B cell (primary cell): ENCODE measurements at regions not wholly inside any gene's neighbourhood (a gene's known extent, or its start where the extent isn't known, plus 50 kb on each side); places are given as distances from the start of the nearest gene placed in this dataset.

Source experiments
- ATAC-seq: fragments of 200-7000 bp; cut with Tn5 transposase; one replicate; pipeline ENCODE4 v1.10.0; 2021; ENCODE audit warnings: low read depth, mild to moderate bottlenecking, moderate number of reproducible peaks, moderate library complexity
- CTCF ChIA-PET: fragments of 350-600 bp; sonication (Branson Sonifier 250); formaldehyde crosslinking; loops from one replicate; lab custom pipeline; 2021; ENCODE audit warnings: antibody characterized with exemption, inconsistent platforms; lab: Charles Lee
- POLR2A ChIA-PET: fragments of 350-600 bp; sonication (Branson Sonifier 250); formaldehyde crosslinking; loops from one replicate; lab custom pipeline; 2021; ENCODE audit warnings: antibody characterized with exemption; lab: Charles Lee
- DNase-seq: peaks from one replicate; pipeline ENCODE4 v3.0.0; 2013
- H2AFZ ChIP-seq: 2 replicates; pipeline ENCODE4 v1.6.1; 2012; ENCODE audit warnings: mild to moderate bottlenecking, low read depth, low read length; ENCODE audit not compliant: insufficient read depth, poor library complexity, severe bottlenecking
- H3K27ac ChIP-seq, 2 donors: 1 replicate in 1 of 2; 2 replicates in 1 of 2; pipeline ENCODE4 v1.5.1; 2012 to 2013; ENCODE audit warnings: low read length in 2 of 2, mild to moderate bottlenecking in 2 of 2, moderate library complexity in 1 of 2
- H3K27me3 ChIP-seq, 4 experiments: fragments of 200-600 bp in 1 of 4; sonication (generic) in 1 of 4; replicated peaks in 1 of 4; 1 replicate in 2 of 4; 2 replicates in 2 of 4; pipeline versions ENCODE4 v1.6.1 to v1.7.0; 2013 to 2016; ENCODE audit warnings: low read length in 3 of 4, mild to moderate bottlenecking in 2 of 4, mixed read lengths in 1 of 4, moderate library complexity in 1 of 4; ENCODE audit not compliant: insufficient read depth in 4 of 4, control insufficient read depth in 3 of 4; ENCODE audit errors: control extremely low read depth in 1 of 4
- H3K36me3 ChIP-seq, 2 experiments: replicated peaks in 1 of 2; 1 replicate in 1 of 2; 2 replicates in 1 of 2; pipeline versions ENCODE4 v1.6.1 to v1.7.1; 2013; ENCODE audit warnings: low read length in 1 of 2; ENCODE audit not compliant: insufficient read depth in 2 of 2, control insufficient read depth in 1 of 2; ENCODE audit errors: control extremely low read depth in 1 of 2, extremely low read depth in 1 of 2
- H3K4me1 ChIP-seq, 2 donors: fragments of 200-600 bp in 1 of 2; sonication (generic) in 1 of 2; 1 replicate in 1 of 2; 2 replicates in 1 of 2; pipeline versions ENCODE4 v1.5.1 to v1.6.1; 2013 to 2017; ENCODE audit warnings: low read length in 2 of 2; ENCODE audit not compliant: control insufficient read depth in 2 of 2, insufficient read depth in 2 of 2
- H3K4me2 ChIP-seq: replicated peaks from 2 replicates; pipeline ENCODE3; 2012; ENCODE audit warnings: mild to moderate bottlenecking, low read depth, low read length; ENCODE audit not compliant: poor library complexity, severe bottlenecking
- H3K4me3 ChIP-seq, 5 experiments: fragments of 200-600 bp in 1 of 5; sonication (generic) in 1 of 5; 1 replicate in 3 of 5; 2 replicates in 2 of 5; pipeline versions ENCODE4 v1.5.1 to v1.7.0; 2011 to 2016; ENCODE audit warnings: low read length in 4 of 5, mild to moderate bottlenecking in 4 of 5, low read depth in 2 of 5, control low read depth in 1 of 5, moderate library complexity in 1 of 5; ENCODE audit not compliant: insufficient read depth in 1 of 5; ENCODE audit errors: control extremely low read depth in 1 of 5, extremely low read depth in 1 of 5
- H3K79me2 ChIP-seq: fragments of 200-600 bp; sonication (generic); one replicate; pipeline ENCODE4 v1.6.0; 2016; ENCODE audit warnings: low read length; ENCODE audit not compliant: control insufficient read depth, insufficient read depth
- H3K9ac ChIP-seq: fragments of 200-600 bp; sonication (generic); 2 replicates; pipeline ENCODE4 v1.6.1; 2017; ENCODE audit warnings: mild to moderate bottlenecking, low read length, moderate library complexity
- H3K9me3 ChIP-seq, 3 donors: one replicate each; pipeline versions ENCODE4 v1.6.1 to v1.7.1; 2013; ENCODE audit warnings: low read length in 2 of 3; ENCODE audit not compliant: control insufficient read depth in 2 of 3, insufficient read depth in 1 of 3; ENCODE audit errors: control extremely low read depth in 1 of 3
- H4K20me1 ChIP-seq: 2 replicates; pipeline ENCODE4 v1.6.0; 2012; ENCODE audit warnings: mild to moderate bottlenecking, low read length; ENCODE audit not compliant: insufficient read depth, control insufficient read depth, poor library complexity, severe bottlenecking
- H3K27ac Mint-ChIP-seq: one replicate; pipeline ENCODE4 v1.8.0; 2021; ENCODE audit warnings: mixed read lengths
- H3K27me3 Mint-ChIP-seq: one replicate; pipeline ENCODE4 v1.8.0; 2021; ENCODE audit warnings: mixed read lengths
- H3K4me1 Mint-ChIP-seq: one replicate; pipeline ENCODE4 v1.8.0; 2021; ENCODE audit warnings: mixed read lengths
- H3K4me3 Mint-ChIP-seq: one replicate; pipeline ENCODE4 v1.8.0; 2021; ENCODE audit warnings: mixed read lengths
- H3K9me3 Mint-ChIP-seq: one replicate; pipeline ENCODE4 v1.8.0; 2022; ENCODE audit warnings: mixed read lengths; ENCODE audit not compliant: insufficient read depth
- CTCF ChIP-seq: fragments of 200-600 bp; IDR thresholded peaks from one replicate; pipeline ENCODE4 v1.8.0; 2022; ENCODE audit warnings: antibody characterized with exemption, mild to moderate bottlenecking
- EZH2 ChIP-seq: IDR thresholded peaks from 2 replicates; pipeline ENCODE4 v1.6.1; 2012; ENCODE audit warnings: borderline replicate concordance, low read depth, mild to moderate bottlenecking, moderate library complexity, low read length; ENCODE audit not compliant: insufficient read depth, poor library complexity, severe bottlenecking
- WGBS: methylation state at CpG from one replicate; pipeline ENCODE4 v1.1.5; 2013; ENCODE audit warnings: missing lambda C conversion rate; ENCODE audit not compliant: insufficient coverage; 5-methylcytosine and 5-hydroxymethylcytosine counted together
- intact Hi-C: fragments of 100-400 bp; cut with micrococcal nuclease; formaldehyde crosslinking; loops from one replicate; pipeline ENCODE4 v1.10.0; 2022

- H3K79me2 ChIP-seq: no peaks in the 10 kb centered on the region
- no peak overlapping the region for H3K4me3 ChIP-seq
- POLR2A ChIA-PET: no interaction called here
- TF ChIP-seq CTCF (no peak), EZH2 (no peak)
- H3K9me3 Mint-ChIP-seq: no peaks in the 10 kb centered on the region
- H3K4me2 ChIP-seq: no peak overlapping the region
- WGBS: 53% methylated on average over 3 of the region's 8 CpGs
- H3K27ac ChIP-seq: no peak overlapping the region
- no peaks in the 10 kb centered on the region for H4K20me1 ChIP-seq
- H3K4me3 Mint-ChIP-seq: no peak overlapping the region
- no peaks in the 10 kb centered on the region for H3K9me3 ChIP-seq
- no peak overlapping the region for H2AFZ ChIP-seq
- H3K27ac Mint-ChIP-seq: no peak overlapping the region
- peaks cover 3% of the 10 kb centered on the region for H3K4me1 Mint-ChIP-seq
- peaks cover 11% of the 10 kb centered on the region for H3K27me3 Mint-ChIP-seq
- no peaks in the 10 kb centered on the region for H3K36me3 ChIP-seq
- H3K4me1 ChIP-seq: no peaks in the 10 kb centered on the region
- ATAC-seq: no peak
- no peak for DNase-seq
- H3K9ac ChIP-seq: no peak overlapping the region
- no peaks in the 10 kb centered on the region for H3K27me3 ChIP-seq
- intact Hi-C loops: no loop called here
- CTCF ChIA-PET: no interaction called here
These were observed 123.5 kb upstream of the HS6ST1 start for GRCh38 chr2:128442053-128442751.

GRCh38 chr2:128442891-128443302, 124.2 kb upstream of the HS6ST1 start:
- H3K9me3 ChIP-seq: no peaks in the 10 kb centered on the region
- DNase-seq (no peak), ATAC-seq (no peak)
- H3K4me3 ChIP-seq: no peak overlapping the region
- CTCF ChIA-PET: no interaction called here
- no peak overlapping the region for H2AFZ ChIP-seq
- no peak overlapping the region for H3K4me3 Mint-ChIP-seq
- H4K20me1 ChIP-seq: no peaks in the 10 kb centered on the region
- TF ChIP-seq CTCF: no peak
- TF ChIP-seq EZH2: no peak
- H3K9ac ChIP-seq: no peak overlapping the region
- WGBS: 20% methylated on average over 10 of the region's 10 CpGs
- H3K9me3 Mint-ChIP-seq: no peaks in the 10 kb centered on the region
- H3K36me3 ChIP-seq: no peaks in the 10 kb centered on the region
- peaks cover 3% of the 10 kb centered on the region for H3K4me1 Mint-ChIP-seq
- H3K27ac Mint-ChIP-seq: no peak overlapping the region
- H3K27me3 ChIP-seq: no peaks in the 10 kb centered on the region
- intact Hi-C loops: no loop called here
- H3K79me2 ChIP-seq: no peaks in the 10 kb centered on the region
- peaks cover 11% of the 10 kb centered on the region for H3K27me3 Mint-ChIP-seq
- H3K27ac ChIP-seq: no peak overlapping the region
- H3K4me1 ChIP-seq: no peaks in the 10 kb centered on the region
- POLR2A ChIA-PET: no interaction called here
- no peak overlapping the region for H3K4me2 ChIP-seq
